SK-N-DZ (cell line): ENCODE measurements at regions not wholly inside any gene's neighbourhood (a gene's known extent, or its start where the extent isn't known, plus 50 kb on each side); places are given as distances from the start of the nearest gene placed in this dataset.

ENCODE experiments used
- DNase-seq: peaks from one replicate; pipeline ENCODE4 v3.0.0-alpha.2; 2015; ENCODE audit warnings: low spot score
- small RNA-seq, 2 experiments: library from RNA; depleted of rRNA; stranded (forward); fragments of <200 nt; gene quantifications; one replicate each; pipeline ENCODE3, GENCODE V24; 2014

DNA sequence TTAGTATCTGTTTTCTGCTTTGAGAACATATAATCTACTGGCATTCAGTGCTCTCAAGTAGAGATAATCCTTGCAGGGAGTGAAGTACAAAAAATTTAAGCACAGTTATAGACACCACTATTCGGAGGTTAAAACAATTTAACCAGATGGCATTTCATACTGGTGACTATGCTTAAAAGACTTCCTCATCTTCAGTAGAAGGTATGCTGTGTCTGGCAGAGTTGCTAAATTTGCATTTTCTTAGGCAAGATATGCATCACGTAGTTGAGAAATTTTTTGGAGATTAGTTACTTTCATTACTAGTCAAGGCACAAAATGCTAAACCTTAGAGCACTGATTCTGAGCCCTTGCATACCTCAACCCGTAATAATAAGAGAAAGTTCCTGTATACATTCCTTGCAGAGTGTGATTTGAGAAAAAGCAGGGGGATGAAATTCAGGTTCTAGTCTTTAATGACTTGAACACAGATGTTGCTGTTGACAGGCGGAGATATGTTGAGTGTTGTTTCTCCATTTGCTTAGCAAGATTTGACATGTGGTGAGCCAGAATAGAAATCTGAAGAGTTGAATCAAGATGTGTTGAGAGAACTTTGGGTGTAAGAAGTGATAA, 70.8 kb upstream of the STARD4 start:
- DNase-seq = no peak

- DNase-seq = no peak
Measured at GRCh38 chr5:111582451-111582850, 70.1 kb upstream of the STARD4 start.

DNA sequence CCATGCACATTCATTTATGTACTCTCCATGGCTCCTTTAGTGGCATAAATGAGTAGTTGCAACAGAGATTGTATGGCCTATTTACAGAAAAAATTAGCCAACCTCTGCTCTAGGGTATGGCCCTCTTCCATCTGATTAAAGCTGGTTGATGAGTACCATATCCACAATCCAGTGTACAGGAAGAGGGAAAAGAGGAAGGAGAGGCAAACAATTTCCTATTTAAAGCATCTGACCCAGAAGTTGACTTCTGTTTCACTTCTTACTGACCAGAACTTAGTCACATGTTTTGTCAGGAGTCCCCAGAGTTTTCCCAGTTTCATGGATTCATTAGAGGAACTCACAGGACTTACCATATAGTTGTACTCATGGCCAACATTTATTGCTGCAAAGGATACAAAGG, 68.6 kb upstream of the STARD4 start:
- no peak for DNase-seq

GRCh38 chr5:111574311-111574710, 62.0 kb upstream of the STARD4 start:
- no peak for DNase-seq

GRCh38 chr5:111572561-111572960, 60.2 kb upstream of the STARD4 start:
- DNase-seq = no peak

DNA sequence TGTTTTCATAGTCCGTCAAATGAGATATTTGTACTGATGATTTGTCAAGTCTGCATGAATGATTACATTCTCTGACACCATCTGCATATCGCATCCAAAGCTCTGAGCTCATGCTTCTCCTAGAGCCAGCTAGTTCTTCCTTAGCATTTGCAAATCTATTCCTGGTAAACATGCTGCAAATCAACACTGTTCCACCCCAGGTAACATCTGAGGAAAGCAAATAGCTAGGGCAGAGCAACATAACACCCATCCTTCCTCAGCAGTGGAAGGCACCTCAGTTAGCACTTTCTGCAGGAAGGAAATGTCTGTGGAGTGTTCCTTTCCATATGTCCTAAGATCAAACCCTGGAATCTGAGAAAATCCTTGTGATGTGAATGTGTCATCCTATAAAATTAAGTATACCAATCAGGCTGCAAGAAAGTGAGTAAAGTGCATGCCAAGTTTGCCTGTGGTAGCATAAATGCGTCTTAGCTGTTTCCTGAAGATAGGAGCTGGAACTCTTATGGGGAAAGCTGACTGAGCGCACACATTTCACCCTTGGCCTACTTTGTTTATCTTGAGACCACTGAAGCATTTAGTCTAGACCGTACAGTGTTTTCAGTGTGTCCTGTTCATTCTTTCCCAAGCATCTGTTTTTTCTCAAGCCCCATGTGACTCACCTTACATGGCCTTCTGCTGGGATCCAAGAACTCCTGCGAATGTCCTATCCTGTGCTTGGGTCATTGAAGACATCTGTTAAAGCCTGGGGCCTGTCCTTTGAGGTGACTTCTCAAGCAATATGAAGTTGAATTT, 50.9 kb upstream of the STARD4 start:
- peak; percentile 92 for DNase-seq

DNA sequence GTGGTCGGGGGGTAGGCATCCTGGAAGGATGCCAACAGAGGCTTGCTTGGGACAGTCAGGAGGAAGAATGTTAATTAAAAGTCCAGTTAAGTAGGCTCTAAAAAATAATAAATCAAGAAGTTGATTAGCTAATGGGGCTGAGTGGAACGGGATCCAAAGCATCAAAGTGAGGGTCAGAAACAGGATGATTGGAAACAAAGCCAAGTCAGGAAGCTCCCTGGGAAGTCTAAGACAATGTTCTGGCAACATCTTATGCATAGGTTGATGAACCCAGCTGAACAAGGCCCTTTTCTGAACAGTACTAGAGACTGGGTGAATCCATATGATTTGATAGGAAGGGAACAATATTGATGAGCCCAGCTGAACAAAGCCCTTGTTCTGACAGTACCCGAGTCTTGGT, 50.2 kb upstream of the STARD4 start:
- no peak for DNase-seq

Small RNA genes lying in the stretch of these regions (small RNA-seq; reads per million reads assigned to genes)
- gene AC008967.1 = 0 reads per million in 2 experiments
- gene HMGN1P13 = 0 reads per million in 2 experiments
